H9 (cell line): ENCODE measurements at regions not wholly inside any gene's neighbourhood (a gene's known extent, or its start where the extent isn't known, plus 50 kb on each side); places are given as distances from the start of the nearest gene placed in this dataset.

Experiments
- DNase-seq: peaks from one replicate; pipeline ENCODE4 v3.0.0-alpha.2; 2017
- H2AFZ ChIP-seq: one replicate; pipeline ENCODE4 v1.6.1; 2013; ENCODE audit warnings: mild to moderate bottlenecking, low read length, control low read depth, moderate library complexity
- H2AK5ac ChIP-seq: 2 replicates; pipeline ENCODE4 v1.6.1; 2013; ENCODE audit warnings: low read length, control low read depth, mixed read lengths; ENCODE audit not compliant: insufficient read length
- H2BK120ac ChIP-seq: one replicate; pipeline ENCODE4 v1.6.1; 2013; ENCODE audit warnings: low read depth, mild to moderate bottlenecking, low read length, control low read depth, inconsistent platforms; ENCODE audit not compliant: poor library complexity, severe bottlenecking
- H2BK12ac ChIP-seq: 2 replicates; pipeline ENCODE4 v1.6.1; 2013; ENCODE audit warnings: low read length, control low read depth, mixed read lengths, low read depth; ENCODE audit not compliant: insufficient read length
- H2BK15ac ChIP-seq: 2 replicates; pipeline ENCODE4 v1.6.1; 2013; ENCODE audit warnings: low read depth, low read length, control low read depth
- H2BK20ac ChIP-seq: one replicate; pipeline ENCODE4 v1.6.1; 2013; ENCODE audit warnings: low read depth, mild to moderate bottlenecking, low read length, control low read depth, inconsistent platforms; ENCODE audit not compliant: poor library complexity, severe bottlenecking
- H2BK5ac ChIP-seq: 2 replicates; pipeline ENCODE4 v1.6.1; 2013; ENCODE audit warnings: low read length, control low read depth, mixed read lengths; ENCODE audit not compliant: insufficient read length
- H3K14ac ChIP-seq: 2 replicates; pipeline ENCODE4 v1.6.1; 2013; ENCODE audit warnings: low read length, control low read depth; ENCODE audit not compliant: insufficient read depth
- H3K18ac ChIP-seq: 2 replicates; pipeline ENCODE4 v1.6.1; 2013; ENCODE audit warnings: low read depth, mild to moderate bottlenecking, mixed read lengths, low read length, control low read depth; ENCODE audit not compliant: insufficient read length
- H3K23ac ChIP-seq: 2 replicates; pipeline ENCODE4 v1.6.1; 2013; ENCODE audit warnings: low read length, control low read depth, mixed read lengths, low read depth; ENCODE audit not compliant: insufficient read length
- H3K23me2 ChIP-seq: 2 replicates; pipeline ENCODE4 v1.6.1; 2013; ENCODE audit warnings: low read depth, mild to moderate bottlenecking, mixed read lengths, low read length, control low read depth; ENCODE audit not compliant: insufficient read length, poor library complexity, severe bottlenecking
- H3K27ac ChIP-seq: 2 replicates; pipeline ENCODE4 v1.5.1; 2013; ENCODE audit warnings: low read length, control low read depth, mixed read lengths, low read depth; ENCODE audit not compliant: insufficient read length
- H3K27me3 ChIP-seq: 2 replicates; pipeline ENCODE4 v1.6.1; 2013; ENCODE audit warnings: low read length, control low read depth, inconsistent platforms; ENCODE audit not compliant: insufficient read depth
- H3K4ac ChIP-seq: 2 replicates; pipeline ENCODE4 v1.6.1; 2013; ENCODE audit warnings: low read depth, mild to moderate bottlenecking, control low read depth, inconsistent platforms, low read length, moderate library complexity
- H3K4me1 ChIP-seq: 2 replicates; pipeline ENCODE4 v1.6.1; 2013; ENCODE audit warnings: low read length, control low read depth, inconsistent platforms; ENCODE audit not compliant: insufficient read depth
- H3K4me2 ChIP-seq: 2 replicates; pipeline ENCODE4 v1.6.1; 2013; ENCODE audit warnings: low read length, control low read depth, mixed read lengths; ENCODE audit not compliant: insufficient read length, insufficient read depth
- H3K56ac ChIP-seq: 2 replicates; pipeline ENCODE4 v1.6.1; 2013; ENCODE audit warnings: low read depth, mild to moderate bottlenecking, mixed read lengths, low read length, control low read depth; ENCODE audit not compliant: insufficient read length
- H3K79me1 ChIP-seq: 2 replicates; pipeline ENCODE4 v1.6.1; 2013; ENCODE audit warnings: low read depth, mild to moderate bottlenecking, moderate library complexity, low read length, control low read depth, inconsistent platforms; ENCODE audit not compliant: insufficient read depth, poor library complexity, severe bottlenecking
- H3K79me2 ChIP-seq: 2 replicates; pipeline ENCODE4 v1.6.1; 2013; ENCODE audit warnings: low read length, control low read depth, inconsistent platforms; ENCODE audit not compliant: insufficient read depth
- H3K9ac ChIP-seq: 2 replicates; pipeline ENCODE4 v1.6.1; 2013; ENCODE audit warnings: low read length, control low read depth, mixed read lengths; ENCODE audit not compliant: insufficient read length; ENCODE audit errors: extremely low read depth
- H3K9me3 ChIP-seq: one replicate; pipeline ENCODE4 v1.6.1; 2013; ENCODE audit warnings: low read depth, low read length, inconsistent platforms; ENCODE audit not compliant: control insufficient read depth
- H3T11ph ChIP-seq: one replicate; pipeline ENCODE4 v1.6.1; 2013; ENCODE audit warnings: mild to moderate bottlenecking, low read length, control low read depth, inconsistent platforms
- H4K20me1 ChIP-seq: one replicate; pipeline ENCODE4 v1.6.1; 2013; ENCODE audit not compliant: control insufficient read depth, insufficient read length, insufficient read depth
- H4K5ac ChIP-seq: 2 replicates; pipeline ENCODE4 v1.6.1; 2013; ENCODE audit warnings: low read depth, mild to moderate bottlenecking, mixed read lengths, low read length, control low read depth; ENCODE audit not compliant: insufficient read length
- H4K8ac ChIP-seq: replicated peaks from 2 replicates; pipeline ENCODE4 v1.6.1; 2013; ENCODE audit warnings: low read length, control low read depth, mixed read lengths, low read depth; ENCODE audit not compliant: insufficient read length
- H4K91ac ChIP-seq: 2 replicates; pipeline ENCODE4 v1.6.1; 2013; ENCODE audit warnings: low read depth, mild to moderate bottlenecking, moderate library complexity, mixed read lengths, low read length, control low read depth; ENCODE audit not compliant: insufficient read length
- H3K27ac Mint-ChIP-seq, 3 experiments: 2 replicates in 2 of 3; 3 replicates in 1 of 3; pipeline ENCODE4 v1.8.0; 2020 to 2021; ENCODE audit warnings: mixed read lengths in 3 of 3, mild to moderate bottlenecking in 1 of 3, moderate library complexity in 1 of 3
- H3K27me3 Mint-ChIP-seq: 2 replicates; pipeline ENCODE4 v1.8.0; 2021; ENCODE audit warnings: low read depth, mild to moderate bottlenecking, moderate library complexity, mixed read lengths
- H3K36me3 Mint-ChIP-seq, 3 experiments: 2 replicates in 2 of 3; 3 replicates in 1 of 3; pipeline ENCODE4 v1.8.0; 2020 to 2021; ENCODE audit warnings: low read depth in 3 of 3, mixed read lengths in 3 of 3; ENCODE audit not compliant: insufficient read depth in 1 of 3
- H3K4me1 Mint-ChIP-seq, 2 experiments: 2 replicates each; pipeline ENCODE4 v1.8.0; 2020; ENCODE audit warnings: mixed read lengths in 2 of 2
- H3K4me3 Mint-ChIP-seq, 2 experiments: 2 replicates in 1 of 2; 3 replicates in 1 of 2; pipeline ENCODE4 v1.8.0; 2020 to 2021; ENCODE audit warnings: mild to moderate bottlenecking in 2 of 2, mixed read lengths in 2 of 2, moderate library complexity in 1 of 2
- H3K9me3 Mint-ChIP-seq, 2 experiments: 2 replicates in 1 of 2; 3 replicates in 1 of 2; pipeline ENCODE4 v1.8.0; 2020; ENCODE audit warnings: mild to moderate bottlenecking in 2 of 2, mixed read lengths in 2 of 2, moderate library complexity in 1 of 2
- CTCF ChIP-seq: fragments of 200-600 bp; sonication (generic); conservative IDR thresholded peaks from 3 replicates; pipeline ENCODE4 v1.8.0; 2021; ENCODE audit warnings: antibody characterized with exemption, mild to moderate bottlenecking
- WGBS: extraction: QIAGEN DNeasy Blood & Tissue Kit; methylation state at CpG from one replicate; pipeline ENCODE4 v1.1.7; 2013; ENCODE audit warnings: missing lambda C conversion rate, low lambda C conversion rate, mixed read lengths; ENCODE audit not compliant: insufficient read length; ENCODE audit errors: extremely low coverage; 5-methylcytosine and 5-hydroxymethylcytosine counted together

- Histone ChIP-seq H3K23me2 (no peaks in the 10 kb centered on the region), H2BK20ac (no peak overlapping the region), H3K14ac (no peak overlapping the region), H3K4me1 (no peaks in the 10 kb centered on the region), H2AK5ac (no peak overlapping the region), H3K27ac (no peak overlapping the region), H4K8ac (no peak overlapping the region), H3K4me2 (no peak overlapping the region), H3K23ac (no peak overlapping the region), H2BK120ac (no peak overlapping the region), H3K4ac (no peak overlapping the region), H3K18ac (no peak overlapping the region), H3K79me2 (no peaks in the 10 kb centered on the region), H4K91ac (no peak overlapping the region), H3T11ph (no peak overlapping the region), H2AFZ (no peak overlapping the region), H3K9ac (no peak overlapping the region), H4K5ac (no peak overlapping the region), H2BK15ac (no peak overlapping the region), H2BK5ac (no peak overlapping the region), H2BK12ac (no peak overlapping the region), H3K9me3 (peaks cover 10% of the 10 kb centered on the region), H3K79me1 (no peaks in the 10 kb centered on the region), H4K20me1 (no peaks in the 10 kb centered on the region), H3K56ac (no peak overlapping the region), H3K27me3 (no peaks in the 10 kb centered on the region)
- Mint-ChIP-seq H3K36me3 (peaks cover 26 to 60% (median 42%) of the 10 kb centered on the region in 3 experiments), H3K27me3 (peaks cover 33% of the 10 kb centered on the region), H3K4me1 (no peaks in the 10 kb centered on the region), H3K27ac (no peak overlapping the region), H3K4me3 (no peak overlapping the region), H3K9me3 (peaks cover 76 to 81% of the 10 kb centered on the region in 2 experiments)
- DNase-seq: no peak
- no peak for TF ChIP-seq CTCF
- no CpG with 5 or more reads among the region's 2 CpGs for WGBS
Measured at GRCh38 chr11:72507050-72507449, 72.7 kb upstream of the CLPB start.
